ENCODE measurements at regions not wholly inside any gene's neighbourhood (a gene's known extent, or its start where the extent isn't known, plus 50 kb on each side); places are given as distances from the start of the nearest gene placed in this dataset.

DNA sequence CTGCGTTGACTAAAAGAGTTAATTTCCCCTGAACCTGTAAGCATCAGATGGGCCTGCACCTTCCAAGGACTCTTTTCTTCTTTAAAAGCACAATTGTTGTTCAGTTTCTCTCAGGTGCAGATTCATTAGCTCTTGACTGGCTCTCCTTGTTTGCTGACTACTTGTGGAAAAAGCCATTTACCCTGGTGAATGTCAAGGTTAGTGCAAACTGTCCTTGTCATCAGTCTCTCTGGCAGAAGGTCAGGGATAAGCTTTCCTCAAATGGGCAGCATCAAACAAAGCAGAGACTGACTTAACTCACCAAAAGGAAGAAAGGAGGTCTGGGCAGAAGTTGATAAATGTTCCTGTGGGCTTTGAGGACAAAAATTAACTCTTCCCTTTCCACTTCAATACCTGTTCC lies 922.7 kb downstream of the BCL11A start:
- no peaks in the 10 kb centered on the region for H3K4me1 ChIP-seq
- no peaks in the 10 kb centered on the region for H3K9me3 ChIP-seq

DNA sequence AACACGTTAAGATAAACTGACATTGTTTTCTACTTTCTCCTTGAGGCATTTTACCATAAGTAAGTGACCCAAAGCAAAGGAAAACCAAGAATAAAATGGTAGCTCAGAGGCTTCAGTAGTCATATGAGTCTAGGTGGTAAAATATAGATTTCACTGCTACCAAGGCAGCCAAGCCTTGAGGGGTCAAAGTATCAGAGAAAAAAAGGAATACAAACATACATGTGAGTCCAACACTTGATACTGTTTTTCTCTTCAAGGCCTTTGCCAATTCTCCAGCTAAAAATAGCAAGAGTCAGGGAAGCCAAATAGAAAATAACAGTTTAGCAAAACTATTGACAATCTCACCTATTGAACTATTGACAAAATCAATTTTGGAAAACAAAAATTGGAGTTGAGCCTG lies 925.9 kb downstream of the BCL11A start:
- intact Hi-C loops (cut with DNase I; ENCODE audit: low total_unique reads): no loop called here
- Histone ChIP-seq H3K27ac (no peak overlapping the region), H3K27me3 (no peaks in the 10 kb centered on the region), H3K4me1 (no peaks in the 10 kb centered on the region), H3K4me3 (no peak overlapping the region), H3K36me3 (no peaks in the 10 kb centered on the region), H3K9me3 (no peaks in the 10 kb centered on the region)
- no peak for DNase-seq (ENCODE audit: low spot score in 2 of 2)
- TF ChIP-seq POLR2A (IDR thresholded peaks at IDR 0.05) (no peak), POLR2AphosphoS5 (IDR thresholded peaks at IDR 0.05) (no peak)
- TF ChIP-seq, protein P1, sequence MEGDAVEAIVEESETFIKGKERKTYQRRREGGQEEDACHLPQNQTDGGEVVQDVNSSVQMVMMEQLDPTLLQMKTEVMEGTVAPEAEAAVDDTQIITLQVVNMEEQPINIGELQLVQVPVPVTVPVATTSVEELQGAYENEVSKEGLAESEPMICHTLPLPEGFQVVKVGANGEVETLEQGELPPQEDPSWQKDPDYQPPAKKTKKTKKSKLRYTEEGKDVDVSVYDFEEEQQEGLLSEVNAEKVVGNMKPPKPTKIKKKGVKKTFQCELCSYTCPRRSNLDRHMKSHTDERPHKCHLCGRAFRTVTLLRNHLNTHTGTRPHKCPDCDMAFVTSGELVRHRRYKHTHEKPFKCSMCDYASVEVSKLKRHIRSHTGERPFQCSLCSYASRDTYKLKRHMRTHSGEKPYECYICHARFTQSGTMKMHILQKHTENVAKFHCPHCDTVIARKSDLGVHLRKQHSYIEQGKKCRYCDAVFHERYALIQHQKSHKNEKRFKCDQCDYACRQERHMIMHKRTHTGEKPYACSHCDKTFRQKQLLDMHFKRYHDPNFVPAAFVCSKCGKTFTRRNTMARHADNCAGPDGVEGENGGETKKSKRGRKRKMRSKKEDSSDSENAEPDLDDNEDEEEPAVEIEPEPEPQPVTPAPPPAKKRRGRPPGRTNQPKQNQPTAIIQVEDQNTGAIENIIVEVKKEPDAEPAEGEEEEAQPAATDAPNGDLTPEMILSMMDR (IDR thresholded peaks at IDR 0.05): no peak

More for the DNA sequence above, 922.7 kb downstream of the BCL11A start:
- H3K27me3 ChIP-seq: no peaks in the 10 kb centered on the region
- H3K36me3 ChIP-seq: no peaks in the 10 kb centered on the region
- H3K4me3 ChIP-seq: no peak overlapping the region
- DNase-seq (ENCODE audit: low spot score in 2 of 2): no peak
- H3K27ac ChIP-seq: no peak overlapping the region
- intact Hi-C loops (cut with DNase I; ENCODE audit: low total_unique reads): no loop called here
- TF ChIP-seq, protein P1 (IDR thresholded peaks at IDR 0.05): no peak
- TF ChIP-seq POLR2AphosphoS5 (IDR thresholded peaks at IDR 0.05) (no peak), POLR2A (IDR thresholded peaks at IDR 0.05) (no peak)

DNA sequence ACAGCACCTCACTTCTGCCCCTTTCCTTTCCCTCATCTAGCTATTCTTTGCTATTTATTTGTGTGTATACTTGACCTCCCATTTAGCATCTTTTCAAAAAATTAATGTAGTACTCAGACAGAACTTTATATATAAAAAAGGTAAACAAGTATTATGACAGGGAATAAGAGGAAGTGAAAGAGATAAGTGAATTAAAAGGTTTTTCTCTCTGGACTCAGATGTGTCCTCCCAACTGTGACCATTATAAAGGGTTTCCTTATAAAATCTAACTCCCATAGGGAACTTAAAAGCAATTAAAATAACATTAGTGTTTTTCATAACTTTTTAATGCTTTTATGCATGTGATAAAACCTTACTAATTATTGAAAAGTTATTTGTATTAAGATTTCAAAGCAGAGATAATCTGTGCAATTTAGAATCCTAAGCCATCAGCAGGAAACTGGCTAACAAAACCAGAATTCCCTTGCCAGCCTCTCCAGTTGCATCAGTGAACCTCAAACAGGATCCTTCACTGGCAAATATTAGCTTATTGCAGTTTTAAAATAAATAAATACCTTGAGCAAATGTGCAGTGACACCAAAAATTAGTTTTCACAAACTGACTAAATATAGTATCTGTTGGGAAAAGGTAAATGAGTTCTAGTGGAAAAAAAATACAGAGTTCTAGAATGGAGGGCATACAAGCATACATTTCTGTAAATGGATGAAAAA lies 930.7 kb downstream of the BCL11A start:
- Histone ChIP-seq H3K4me3 (no peak overlapping the region), H3K27ac (no peak overlapping the region), H3K27me3 (no peaks in the 10 kb centered on the region), H3K9me3 (peaks cover 0 to 3% of the 10 kb centered on the region in 2 donors), H3K4me1 (no peaks in the 10 kb centered on the region), H3K36me3 (no peaks in the 10 kb centered on the region)
- intact Hi-C loops (cut with DNase I; ENCODE audit: low total_unique reads): no loop called here
- TF ChIP-seq POLR2AphosphoS5 (IDR thresholded peaks at IDR 0.05) (no peak), POLR2A (IDR thresholded peaks at IDR 0.05) (no peak)
- TF ChIP-seq, protein P1 (IDR thresholded peaks at IDR 0.05): no peak
- no peak for DNase-seq (ENCODE audit: low spot score in 2 of 2)

DNA sequence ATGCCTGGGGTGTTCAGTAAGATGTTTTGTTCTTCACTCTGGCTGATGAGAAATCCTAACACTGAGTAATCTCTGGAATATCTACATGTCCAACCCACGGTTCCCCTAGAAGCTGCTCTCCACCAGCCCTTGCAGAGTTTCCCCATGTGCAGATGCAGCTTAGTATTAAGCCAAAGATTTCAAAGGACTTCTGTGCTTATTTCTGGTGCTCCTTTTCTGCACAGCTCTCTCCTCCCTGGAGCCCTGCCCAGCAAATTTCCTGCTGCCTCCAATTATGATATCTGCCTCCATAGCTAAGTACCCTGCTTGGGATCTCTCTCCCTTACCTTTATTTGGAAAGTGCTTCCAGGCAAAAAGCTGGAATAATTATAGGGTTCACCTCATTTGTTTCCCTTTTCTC lies 949.3 kb downstream of the BCL11A start:
- Histone ChIP-seq H3K9me3 (peaks cover 0 to 26% of the 10 kb centered on the region in 2 donors), H3K36me3 (no peaks in the 10 kb centered on the region), H3K27ac (no peak overlapping the region), H3K27me3 (no peaks in the 10 kb centered on the region), H3K4me1 (no peaks in the 10 kb centered on the region), H3K4me3 (no peak overlapping the region)
- DNase-seq (ENCODE audit: low spot score in 2 of 2): no peak
- intact Hi-C loops (cut with DNase I; ENCODE audit: low total_unique reads): no loop called here
- no peak for TF ChIP-seq POLR2A (IDR thresholded peaks at IDR 0.05)
- no peak for TF ChIP-seq POLR2AphosphoS5 (IDR thresholded peaks at IDR 0.05)
- TF ChIP-seq, protein P1 (IDR thresholded peaks at IDR 0.05): no peak

DNA sequence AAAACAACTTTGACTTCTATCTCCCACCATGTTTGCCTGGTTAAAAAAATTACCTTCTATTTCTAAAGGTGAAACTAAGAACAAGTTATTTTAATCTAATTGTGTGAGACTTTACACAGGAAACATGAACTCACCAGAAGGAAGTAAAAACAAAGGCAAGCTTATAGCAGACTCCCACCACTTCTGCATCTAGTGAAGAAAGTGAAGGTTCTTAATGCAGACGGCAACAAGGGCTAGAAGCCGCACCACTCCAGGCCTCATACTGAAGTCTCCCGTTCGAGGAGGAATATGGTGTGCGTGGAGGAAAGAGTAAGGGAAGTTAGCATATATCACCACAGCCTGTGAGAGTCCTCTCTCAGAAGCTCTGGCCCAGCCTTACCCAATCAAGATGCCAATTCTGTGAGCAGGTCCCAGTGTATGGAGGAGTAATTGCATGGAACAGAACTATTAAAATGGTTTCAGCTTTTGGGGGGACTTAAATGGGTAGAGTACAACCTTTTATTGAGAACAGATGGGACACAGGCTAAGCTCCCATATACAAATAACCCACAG lies 958.7 kb downstream of the BCL11A start:
- DNase-seq (ENCODE audit: low spot score in 2 of 2): no peak
- no peaks in the 10 kb centered on the region for H3K4me1 ChIP-seq
- intact Hi-C loops (cut with DNase I; ENCODE audit: low total_unique reads): no loop called here
- H3K36me3 ChIP-seq: no peaks in the 10 kb centered on the region
- TF ChIP-seq POLR2A (IDR thresholded peaks at IDR 0.05): no peak
- TF ChIP-seq, protein P1 (IDR thresholded peaks at IDR 0.05): no peak
- no peak for TF ChIP-seq POLR2AphosphoS5 (IDR thresholded peaks at IDR 0.05)
- H3K27ac ChIP-seq: no peak overlapping the region
- no peaks in the 10 kb centered on the region for H3K27me3 ChIP-seq
- no peaks in the 10 kb centered on the region for H3K9me3 ChIP-seq
- no peak overlapping the region for H3K4me3 ChIP-seq
